ENCODE measurements at regions not wholly inside any gene's neighbourhood (a gene's known extent, or its start where the extent isn't known, plus 50 kb on each side); places are given as distances from the start of the nearest gene placed in this dataset.

DNA sequence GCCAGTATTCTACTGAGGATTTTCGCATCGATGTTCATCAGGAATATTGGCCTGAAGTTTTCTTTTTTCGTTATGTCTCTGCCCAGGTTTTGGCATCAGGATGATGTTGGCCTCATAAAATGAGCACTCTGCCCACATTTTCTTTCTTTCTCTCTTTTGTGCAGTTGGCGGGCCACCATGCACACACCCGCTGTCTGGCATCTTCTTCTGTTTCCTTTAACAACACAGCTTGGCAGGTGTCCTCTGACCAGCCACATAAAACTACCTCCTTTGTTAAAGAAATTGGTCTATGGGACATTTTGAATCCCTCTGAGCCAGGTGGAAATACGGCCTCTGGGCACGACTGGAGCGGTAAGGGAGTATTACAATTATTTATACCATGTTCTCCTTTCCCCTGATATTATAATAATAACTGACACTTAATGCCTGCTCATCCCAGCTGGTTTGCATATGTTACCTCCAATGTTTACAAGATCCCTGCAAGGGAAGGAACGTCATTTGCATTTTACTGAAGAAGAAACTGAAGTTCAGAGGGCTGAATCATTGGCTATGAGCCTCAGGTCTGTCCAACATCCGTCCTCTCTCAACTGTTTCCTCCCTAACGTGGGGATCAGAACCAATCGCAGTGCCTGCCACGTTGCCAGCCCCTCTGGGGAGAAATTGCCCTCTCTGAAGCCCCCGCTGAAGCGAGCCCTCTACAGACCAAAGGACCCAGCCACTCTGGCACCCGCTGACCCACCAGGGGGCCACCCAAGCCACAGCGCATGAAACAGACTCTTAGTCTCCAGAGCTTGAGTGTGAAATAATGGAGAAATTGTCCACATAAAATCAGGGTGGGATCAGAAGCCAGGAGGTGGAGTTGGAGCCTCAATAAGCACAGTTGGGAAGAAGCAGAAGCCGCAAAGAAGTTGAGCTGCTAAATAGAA lies 125.0 kb upstream of the FOXK1 start:
- Histone ChIP-seq H3K9me3 (peaks cover 0 to 44% (median 6%) of the 10 kb centered on the region in 4 donors), H3K27ac (no peak overlapping the region), H3K36me3 (no peaks in the 10 kb centered on the region), H3K27me3 (no peaks in the 10 kb centered on the region), H3K4me3 (no peak overlapping the region), H3K4me1 (no peaks in the 10 kb centered on the region)
- WGBS, 2 donors: 63 to 73% methylated on average over 18 of the region's 18 CpGs
- no peak for DNase-seq (ENCODE audit: low spot score in 2 of 2)
- no peak for TF ChIP-seq POLR2A (IDR thresholded peaks at IDR 0.05)
- no peak for TF ChIP-seq EP300 (IDR thresholded peaks at IDR 0.05)
- TF ChIP-seq, protein P1, sequence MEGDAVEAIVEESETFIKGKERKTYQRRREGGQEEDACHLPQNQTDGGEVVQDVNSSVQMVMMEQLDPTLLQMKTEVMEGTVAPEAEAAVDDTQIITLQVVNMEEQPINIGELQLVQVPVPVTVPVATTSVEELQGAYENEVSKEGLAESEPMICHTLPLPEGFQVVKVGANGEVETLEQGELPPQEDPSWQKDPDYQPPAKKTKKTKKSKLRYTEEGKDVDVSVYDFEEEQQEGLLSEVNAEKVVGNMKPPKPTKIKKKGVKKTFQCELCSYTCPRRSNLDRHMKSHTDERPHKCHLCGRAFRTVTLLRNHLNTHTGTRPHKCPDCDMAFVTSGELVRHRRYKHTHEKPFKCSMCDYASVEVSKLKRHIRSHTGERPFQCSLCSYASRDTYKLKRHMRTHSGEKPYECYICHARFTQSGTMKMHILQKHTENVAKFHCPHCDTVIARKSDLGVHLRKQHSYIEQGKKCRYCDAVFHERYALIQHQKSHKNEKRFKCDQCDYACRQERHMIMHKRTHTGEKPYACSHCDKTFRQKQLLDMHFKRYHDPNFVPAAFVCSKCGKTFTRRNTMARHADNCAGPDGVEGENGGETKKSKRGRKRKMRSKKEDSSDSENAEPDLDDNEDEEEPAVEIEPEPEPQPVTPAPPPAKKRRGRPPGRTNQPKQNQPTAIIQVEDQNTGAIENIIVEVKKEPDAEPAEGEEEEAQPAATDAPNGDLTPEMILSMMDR (IDR thresholded peaks at IDR 0.05): no peak

DNA sequence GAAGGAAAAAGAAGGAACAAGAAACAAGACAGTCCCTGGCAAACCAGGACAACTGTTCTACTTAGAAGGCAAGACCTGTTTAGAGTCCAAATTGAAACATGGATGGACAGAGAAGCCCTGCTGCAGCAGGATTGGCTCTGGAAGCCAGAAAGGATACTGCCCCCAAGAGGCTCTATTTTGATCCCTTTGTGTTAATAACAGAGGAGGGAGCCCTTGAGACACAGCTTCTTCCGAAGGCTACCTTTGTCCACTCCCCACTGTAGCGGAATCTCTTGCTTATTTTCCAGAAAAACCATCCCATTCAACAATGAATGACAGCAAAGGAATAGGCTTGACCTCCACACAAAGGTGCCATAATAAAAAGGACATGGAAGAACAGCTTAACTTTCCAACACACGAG lies 120.3 kb upstream of the FOXK1 start:
- Histone ChIP-seq H3K36me3 (no peaks in the 10 kb centered on the region), H3K27ac (no peak overlapping the region), H3K4me1 (no peaks in the 10 kb centered on the region), H3K4me3 (no peak overlapping the region), H3K27me3 (no peaks in the 10 kb centered on the region), H3K9me3 (peaks cover 0 to 13% (median 0%) of the 10 kb centered on the region in 4 donors)
- 27 to 35% methylated on average over 3 of the region's 3 CpGs for WGBS, 2 donors
- no peak for DNase-seq (ENCODE audit: low spot score in 2 of 2)
- TF ChIP-seq, protein P1 (IDR thresholded peaks at IDR 0.05): no peak
- TF ChIP-seq EP300 (IDR thresholded peaks at IDR 0.05) (no peak), POLR2A (IDR thresholded peaks at IDR 0.05) (no peak)

DNA sequence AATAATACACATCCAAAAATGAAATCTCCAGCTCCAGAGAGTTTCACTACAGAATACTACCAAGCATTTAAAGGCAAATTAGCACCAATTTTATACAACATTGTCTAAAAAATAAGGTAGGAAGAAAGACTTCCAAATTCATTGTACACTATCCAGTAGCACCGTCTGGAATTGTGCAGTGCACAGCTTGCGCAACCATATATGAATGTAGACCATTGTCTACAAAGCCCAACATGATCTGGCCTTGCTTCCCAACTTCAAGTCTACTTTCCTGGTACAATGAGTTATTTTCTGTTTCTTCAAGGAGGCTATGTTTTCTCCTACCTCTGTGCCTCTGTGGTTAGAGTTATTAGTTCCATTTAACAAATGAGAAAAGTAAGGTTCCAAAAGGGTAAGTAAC lies 115.4 kb upstream of the FOXK1 start:
- Histone ChIP-seq H3K9me3 (peaks cover 0 to 9% (median 0%) of the 10 kb centered on the region in 4 donors), H3K4me3 (no peak overlapping the region), H3K27me3 (no peaks in the 10 kb centered on the region), H3K27ac (no peak overlapping the region), H3K36me3 (no peaks in the 10 kb centered on the region), H3K4me1 (no peaks in the 10 kb centered on the region)
- no peak for DNase-seq (ENCODE audit: low spot score in 2 of 2)
- no peak for TF ChIP-seq EP300 (IDR thresholded peaks at IDR 0.05)
- no peak for TF ChIP-seq POLR2A (IDR thresholded peaks at IDR 0.05)
- TF ChIP-seq, protein P1 (IDR thresholded peaks at IDR 0.05): no peak
- WGBS, 2 donors: 74 to 80% methylated on average over 2 of the region's 2 CpGs

DNA sequence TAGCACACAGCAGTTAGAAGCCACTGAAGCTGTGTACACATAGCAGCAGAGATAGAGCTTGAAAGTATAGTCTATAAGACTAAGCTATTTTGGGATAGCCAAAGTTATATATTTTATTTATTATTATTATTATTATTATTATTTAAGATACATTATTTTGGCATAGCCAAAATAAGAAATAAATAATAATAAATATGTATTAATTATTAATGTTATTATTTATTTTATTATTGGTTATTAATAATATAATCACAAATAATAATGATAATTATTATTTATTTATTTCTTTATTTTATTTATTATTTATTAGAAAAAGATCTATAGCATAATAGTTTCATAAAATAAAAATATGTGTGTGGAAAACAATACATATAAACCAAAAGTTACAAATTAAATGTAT lies 107.2 kb upstream of the FOXK1 start:
- peaks cover 0 to 6% (median 0%) of the 10 kb centered on the region in 4 donors for H3K9me3 ChIP-seq
- no peak for TF ChIP-seq EP300 (IDR thresholded peaks at IDR 0.05)
- TF ChIP-seq POLR2A (IDR thresholded peaks at IDR 0.05): no peak
- TF ChIP-seq, protein P1 (IDR thresholded peaks at IDR 0.05): no peak
- H3K27me3 ChIP-seq: no peaks in the 10 kb centered on the region
- no peak for DNase-seq (ENCODE audit: low spot score in 2 of 2)
- H3K36me3 ChIP-seq: no peaks in the 10 kb centered on the region
- no peaks in the 10 kb centered on the region for H3K4me1 ChIP-seq
- H3K4me3 ChIP-seq: no peak overlapping the region
- H3K27ac ChIP-seq: no peak overlapping the region

DNA sequence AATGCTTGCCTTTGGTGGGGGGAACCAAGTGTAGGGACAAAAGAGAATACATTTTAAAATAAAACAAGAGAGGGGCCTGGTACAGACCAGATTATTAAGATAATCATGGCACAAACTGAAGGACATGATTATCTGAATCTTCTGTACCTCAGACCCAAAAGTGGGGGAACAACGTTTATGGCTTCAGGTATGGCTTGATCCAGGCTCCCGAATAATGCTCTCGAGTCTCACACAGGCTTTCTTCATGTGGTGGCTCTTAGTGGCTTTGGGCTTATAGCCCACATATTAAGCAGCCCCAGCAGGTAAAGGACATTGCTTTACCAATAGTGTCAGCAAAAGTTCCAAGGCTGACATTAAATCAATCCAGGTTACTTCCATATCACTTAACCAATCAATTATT lies 106.8 kb upstream of the FOXK1 start:
- no peaks in the 10 kb centered on the region for H3K27me3 ChIP-seq
- peaks cover 0 to 6% (median 0%) of the 10 kb centered on the region in 4 donors for H3K9me3 ChIP-seq
- H3K4me1 ChIP-seq: no peaks in the 10 kb centered on the region
- no peak for DNase-seq (ENCODE audit: low spot score in 2 of 2)
- no peak overlapping the region for H3K4me3 ChIP-seq
- TF ChIP-seq, protein P1 (IDR thresholded peaks at IDR 0.05): no peak
- TF ChIP-seq EP300 (IDR thresholded peaks at IDR 0.05) (no peak), POLR2A (IDR thresholded peaks at IDR 0.05) (no peak)
- no peak overlapping the region for H3K27ac ChIP-seq
- no peaks in the 10 kb centered on the region for H3K36me3 ChIP-seq
- 82 to 92% methylated on average over 3 of the region's 3 CpGs for WGBS, 2 donors

All from tibial nerve (tissue), 4 donors.